Fibroblast of mammary gland (primary cell): ENCODE measurements at regions not wholly inside any gene's neighbourhood (a gene's known extent, or its start where the extent isn't known, plus 50 kb on each side); places are given as distances from the start of the nearest gene placed in this dataset.

Experiments used
- DNase-seq: peaks from one replicate; pipeline ENCODE4 v3.0.0-alpha.2; 2010; ENCODE audit warnings: low read depth
- H3K4me3 ChIP-seq: 2 replicates; pipeline ENCODE4 v1.5.1; 2011; ENCODE audit warnings: low read depth, mild to moderate bottlenecking, low read length, moderate library complexity; ENCODE audit not compliant: control insufficient read depth
- CTCF ChIP-seq: conservative IDR thresholded peaks from 2 replicates; pipeline ENCODE4 v1.5.1; 2011; ENCODE audit warnings: low read depth, low read length, inconsistent platforms; ENCODE audit not compliant: control insufficient read depth, insufficient read depth

- no peak for TF ChIP-seq CTCF
- no peak for DNase-seq
- no peak overlapping the region for H3K4me3 ChIP-seq
Measured at GRCh38 chr21:39124681-39125251, 58.5 kb downstream of the PSMG1 start.

- no peak overlapping the region for H3K4me3 ChIP-seq
- TF ChIP-seq CTCF = no peak
- DNase-seq = no peak
Measured at GRCh38 chr21:39123375-39123774, 59.9 kb downstream of the PSMG1 start.

- H3K4me3 ChIP-seq = no peak overlapping the region
- TF ChIP-seq CTCF = no peak
- DNase-seq = no peak
Measured at GRCh38 chr21:39121600-39122355, 61.5 kb downstream of the PSMG1 start.

- DNase-seq = no peak
- H3K4me3 ChIP-seq = no peak overlapping the region
- no peak for TF ChIP-seq CTCF
Measured at GRCh38 chr21:39120876-39121599, 62.2 kb downstream of the PSMG1 start.

- DNase-seq = no peak
- no peak for TF ChIP-seq CTCF
- no peak overlapping the region for H3K4me3 ChIP-seq
Measured at GRCh38 chr21:39119891-39120290, 63.4 kb downstream of the PSMG1 start.

GRCh38 chr21:39118604-39119215 is 64.5 kb downstream of the PSMG1 start:
- DNase-seq = no peak
- TF ChIP-seq CTCF = no peak
- no peak overlapping the region for H3K4me3 ChIP-seq
